Keratinocyte (primary cell): ENCODE measurements at regions not wholly inside any gene's neighbourhood (a gene's known extent, or its start where the extent isn't known, plus 50 kb on each side); places are given as distances from the start of the nearest gene placed in this dataset.

Source experiments
- EZH2 ChIP-seq: IDR thresholded peaks from one replicate; pipeline ENCODE4 v1.6.1; 2012; ENCODE audit warnings: inconsistent platforms, mild to moderate bottlenecking, low read length, moderate library complexity
- TF ChIP-seq, protein P1 (sequence below), 3 experiments: IDR thresholded peaks in 1 of 3; conservative IDR thresholded peaks in 1 of 3; optimal IDR thresholded peaks in 1 of 3; 2 replicates in 2 of 3; 3 replicates in 1 of 3; pipeline versions ENCODE3 to v1.5.1; 2011; ENCODE audit warnings: low read length in 3 of 3, mild to moderate bottlenecking in 3 of 3, moderate library complexity in 2 of 3, control low read depth in 1 of 3, inconsistent platforms in 1 of 3; ENCODE audit not compliant: insufficient read depth in 2 of 3; ENCODE audit errors: extremely low read depth in 1 of 3

DNA sequence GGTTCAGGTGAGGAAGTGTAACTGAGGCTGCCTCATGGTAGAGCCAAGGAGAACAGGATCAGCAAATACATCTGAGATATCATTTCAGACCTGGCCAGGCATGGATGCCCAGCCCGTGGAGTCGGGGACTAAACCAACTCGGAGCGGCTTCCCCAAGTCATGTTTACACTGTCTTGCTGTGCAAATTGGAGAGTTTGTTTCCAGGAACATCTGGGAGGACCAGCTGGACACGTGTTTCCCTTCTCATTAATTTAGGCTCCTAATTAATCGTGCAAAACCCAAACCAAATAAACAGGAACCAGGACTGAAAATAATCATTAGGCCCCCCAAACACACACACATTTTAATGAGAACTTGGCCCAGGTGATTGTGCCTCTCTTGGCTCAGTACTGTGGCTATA is 70.9 kb upstream of the SALL1 start:
- TF ChIP-seq, protein P1, sequence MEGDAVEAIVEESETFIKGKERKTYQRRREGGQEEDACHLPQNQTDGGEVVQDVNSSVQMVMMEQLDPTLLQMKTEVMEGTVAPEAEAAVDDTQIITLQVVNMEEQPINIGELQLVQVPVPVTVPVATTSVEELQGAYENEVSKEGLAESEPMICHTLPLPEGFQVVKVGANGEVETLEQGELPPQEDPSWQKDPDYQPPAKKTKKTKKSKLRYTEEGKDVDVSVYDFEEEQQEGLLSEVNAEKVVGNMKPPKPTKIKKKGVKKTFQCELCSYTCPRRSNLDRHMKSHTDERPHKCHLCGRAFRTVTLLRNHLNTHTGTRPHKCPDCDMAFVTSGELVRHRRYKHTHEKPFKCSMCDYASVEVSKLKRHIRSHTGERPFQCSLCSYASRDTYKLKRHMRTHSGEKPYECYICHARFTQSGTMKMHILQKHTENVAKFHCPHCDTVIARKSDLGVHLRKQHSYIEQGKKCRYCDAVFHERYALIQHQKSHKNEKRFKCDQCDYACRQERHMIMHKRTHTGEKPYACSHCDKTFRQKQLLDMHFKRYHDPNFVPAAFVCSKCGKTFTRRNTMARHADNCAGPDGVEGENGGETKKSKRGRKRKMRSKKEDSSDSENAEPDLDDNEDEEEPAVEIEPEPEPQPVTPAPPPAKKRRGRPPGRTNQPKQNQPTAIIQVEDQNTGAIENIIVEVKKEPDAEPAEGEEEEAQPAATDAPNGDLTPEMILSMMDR (optimal IDR thresholded peaks at IDR 0.05 in 1 of 3, IDR thresholded peaks at IDR 0.05 in 1 of 3, conservative IDR thresholded peaks at IDR 0.05 in 1 of 3; ENCODE audit: extremely low read depth in 1 of 3, insufficient read depth in 2 of 3, low read length in 3 of 3) = no peak
- TF ChIP-seq EZH2 = no peak
